GM12873 (cell line): ENCODE measurements at regions not wholly inside any gene's neighbourhood (a gene's known extent, or its start where the extent isn't known, plus 50 kb on each side); places are given as distances from the start of the nearest gene placed in this dataset.

Experiments
- TF ChIP-seq, protein P1 (sequence below): IDR thresholded peaks from 2 replicates; pipeline ENCODE4 v1.5.1; 2012; ENCODE audit warnings: low read depth, mild to moderate bottlenecking, moderate library complexity, low read length, control low read depth; ENCODE audit not compliant: insufficient read depth; ENCODE audit errors: missing control alignments

GRCh38 chr1:244980605-244981004 lies 116.3 kb upstream of the HNRNPU start:
- TF ChIP-seq, protein P1, sequence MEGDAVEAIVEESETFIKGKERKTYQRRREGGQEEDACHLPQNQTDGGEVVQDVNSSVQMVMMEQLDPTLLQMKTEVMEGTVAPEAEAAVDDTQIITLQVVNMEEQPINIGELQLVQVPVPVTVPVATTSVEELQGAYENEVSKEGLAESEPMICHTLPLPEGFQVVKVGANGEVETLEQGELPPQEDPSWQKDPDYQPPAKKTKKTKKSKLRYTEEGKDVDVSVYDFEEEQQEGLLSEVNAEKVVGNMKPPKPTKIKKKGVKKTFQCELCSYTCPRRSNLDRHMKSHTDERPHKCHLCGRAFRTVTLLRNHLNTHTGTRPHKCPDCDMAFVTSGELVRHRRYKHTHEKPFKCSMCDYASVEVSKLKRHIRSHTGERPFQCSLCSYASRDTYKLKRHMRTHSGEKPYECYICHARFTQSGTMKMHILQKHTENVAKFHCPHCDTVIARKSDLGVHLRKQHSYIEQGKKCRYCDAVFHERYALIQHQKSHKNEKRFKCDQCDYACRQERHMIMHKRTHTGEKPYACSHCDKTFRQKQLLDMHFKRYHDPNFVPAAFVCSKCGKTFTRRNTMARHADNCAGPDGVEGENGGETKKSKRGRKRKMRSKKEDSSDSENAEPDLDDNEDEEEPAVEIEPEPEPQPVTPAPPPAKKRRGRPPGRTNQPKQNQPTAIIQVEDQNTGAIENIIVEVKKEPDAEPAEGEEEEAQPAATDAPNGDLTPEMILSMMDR = no peak

- TF ChIP-seq, protein P1 = no peak
Measured at GRCh38 chr1:244974550-244974949, 110.2 kb upstream of the HNRNPU start.

DNA sequence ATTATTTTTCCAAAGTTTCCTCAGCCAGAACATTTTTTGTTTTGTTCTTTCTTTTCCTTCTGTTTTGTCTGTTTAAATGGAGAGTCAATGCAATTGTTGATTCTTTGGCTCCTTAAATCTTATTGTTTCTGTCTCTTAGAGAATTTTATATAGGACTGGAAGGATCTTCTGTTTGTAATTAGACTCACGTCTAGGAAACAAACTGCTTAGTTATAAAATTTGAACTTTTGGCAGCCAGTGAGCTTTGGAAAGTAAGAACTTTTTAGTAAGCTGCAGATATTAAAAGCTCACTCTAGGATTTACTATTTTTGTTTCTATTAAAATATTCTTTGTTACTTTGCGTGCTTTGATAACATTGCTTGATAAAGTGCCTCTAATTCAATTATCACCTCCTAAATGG lies 109.8 kb upstream of the HNRNPU start:
- TF ChIP-seq, protein P1 = no peak

- TF ChIP-seq, protein P1 = no peak
Measured at GRCh38 chr1:244971552-244972216, 107.3 kb upstream of the HNRNPU start.

DNA sequence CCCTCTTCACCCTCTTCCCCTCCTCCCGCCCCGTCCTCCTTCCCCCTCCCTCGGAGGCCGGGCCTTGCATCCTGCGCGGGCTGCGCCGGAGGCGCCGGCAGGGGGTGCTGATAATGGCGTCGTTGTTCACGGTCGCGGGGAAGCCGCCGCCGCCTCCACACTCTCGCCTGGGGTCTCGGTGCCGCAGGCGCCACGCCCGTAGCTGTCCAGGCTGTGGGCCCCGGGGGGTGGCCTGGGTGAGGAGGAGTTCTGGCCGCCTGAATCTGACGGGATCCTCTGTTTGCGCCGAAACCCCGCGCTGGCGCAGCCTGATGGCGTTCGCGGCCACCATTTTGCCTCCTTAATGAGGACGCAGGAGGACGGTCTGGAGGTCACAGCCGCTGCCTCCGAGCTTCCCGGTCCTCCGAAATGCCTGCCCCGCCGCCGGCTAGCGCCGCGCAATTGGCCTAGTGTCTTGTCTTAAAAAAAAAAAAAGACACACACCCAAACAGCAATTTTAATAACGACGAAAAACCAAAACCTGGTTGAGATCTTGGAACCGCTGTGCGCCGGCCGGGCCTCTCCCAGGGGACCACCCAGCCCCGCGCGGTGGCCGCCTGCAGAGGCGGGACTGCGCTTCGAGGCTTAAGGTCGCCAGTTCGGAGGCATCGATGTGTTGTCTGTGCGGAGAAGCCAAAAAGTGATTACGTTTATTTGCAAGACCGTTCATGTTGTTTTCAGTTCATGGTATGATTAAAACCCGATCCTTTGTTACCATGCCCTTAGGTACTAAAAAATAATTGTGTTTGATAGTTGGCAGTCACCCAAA lies 106.6 kb upstream of the HNRNPU start:
- TF ChIP-seq, protein P1 = peak; percentile 53

GRCh38 chr1:244970236-244970743 lies 105.9 kb upstream of the HNRNPU start:
- TF ChIP-seq, protein P1 = no peak
